ENCODE measurements at regions not wholly inside any gene's neighbourhood (a gene's known extent, or its start where the extent isn't known, plus 50 kb on each side); places are given as distances from the start of the nearest gene placed in this dataset.

DNA sequence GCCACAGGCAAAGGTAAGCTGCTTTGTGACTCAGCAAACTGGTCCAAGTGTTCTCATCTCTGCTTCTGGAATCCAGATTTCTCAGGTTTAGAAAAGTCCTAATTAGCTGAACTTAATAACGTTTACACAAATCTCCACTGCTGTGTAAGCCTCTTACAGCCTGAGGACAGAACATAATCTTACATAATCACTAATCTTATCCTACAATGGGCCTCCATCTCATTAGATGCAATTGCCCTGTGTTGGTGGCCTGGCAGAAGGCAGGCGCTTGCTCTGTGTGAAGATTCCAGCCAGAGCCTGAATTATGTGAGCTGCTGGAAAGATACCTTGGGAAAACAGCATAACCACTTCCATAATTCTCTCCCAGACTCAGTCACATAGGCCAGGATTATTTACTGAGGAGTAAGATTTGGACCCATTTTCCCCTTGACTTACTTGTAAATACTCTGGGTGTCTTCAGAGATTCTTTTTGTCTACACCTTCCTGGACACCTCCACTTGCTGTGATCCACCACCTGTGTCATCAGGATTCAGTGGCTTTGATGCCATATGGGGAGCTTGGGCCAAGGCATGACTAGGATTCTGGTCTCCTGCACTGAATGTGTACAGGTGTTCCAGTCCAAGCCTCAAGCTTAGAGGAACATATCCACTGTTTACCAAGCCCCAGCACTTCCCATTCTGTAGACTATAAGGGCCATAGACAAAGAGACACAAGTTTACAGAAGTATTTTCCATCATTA lies 104.4 kb downstream of the C6orf118 start:
- TF ChIP-seq, protein P1, sequence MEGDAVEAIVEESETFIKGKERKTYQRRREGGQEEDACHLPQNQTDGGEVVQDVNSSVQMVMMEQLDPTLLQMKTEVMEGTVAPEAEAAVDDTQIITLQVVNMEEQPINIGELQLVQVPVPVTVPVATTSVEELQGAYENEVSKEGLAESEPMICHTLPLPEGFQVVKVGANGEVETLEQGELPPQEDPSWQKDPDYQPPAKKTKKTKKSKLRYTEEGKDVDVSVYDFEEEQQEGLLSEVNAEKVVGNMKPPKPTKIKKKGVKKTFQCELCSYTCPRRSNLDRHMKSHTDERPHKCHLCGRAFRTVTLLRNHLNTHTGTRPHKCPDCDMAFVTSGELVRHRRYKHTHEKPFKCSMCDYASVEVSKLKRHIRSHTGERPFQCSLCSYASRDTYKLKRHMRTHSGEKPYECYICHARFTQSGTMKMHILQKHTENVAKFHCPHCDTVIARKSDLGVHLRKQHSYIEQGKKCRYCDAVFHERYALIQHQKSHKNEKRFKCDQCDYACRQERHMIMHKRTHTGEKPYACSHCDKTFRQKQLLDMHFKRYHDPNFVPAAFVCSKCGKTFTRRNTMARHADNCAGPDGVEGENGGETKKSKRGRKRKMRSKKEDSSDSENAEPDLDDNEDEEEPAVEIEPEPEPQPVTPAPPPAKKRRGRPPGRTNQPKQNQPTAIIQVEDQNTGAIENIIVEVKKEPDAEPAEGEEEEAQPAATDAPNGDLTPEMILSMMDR (IDR thresholded peaks at IDR 0.05): no peak
- TF ChIP-seq POLR2A (IDR thresholded peaks at IDR 0.05): no peak
